ENCODE measurements at regions not wholly inside any gene's neighbourhood (a gene's known extent, or its start where the extent isn't known, plus 50 kb on each side); places are given as distances from the start of the nearest gene placed in this dataset.
A peak's percentile ranks its signal among the peaks of the same experiment; 100 is the strongest.

DNA sequence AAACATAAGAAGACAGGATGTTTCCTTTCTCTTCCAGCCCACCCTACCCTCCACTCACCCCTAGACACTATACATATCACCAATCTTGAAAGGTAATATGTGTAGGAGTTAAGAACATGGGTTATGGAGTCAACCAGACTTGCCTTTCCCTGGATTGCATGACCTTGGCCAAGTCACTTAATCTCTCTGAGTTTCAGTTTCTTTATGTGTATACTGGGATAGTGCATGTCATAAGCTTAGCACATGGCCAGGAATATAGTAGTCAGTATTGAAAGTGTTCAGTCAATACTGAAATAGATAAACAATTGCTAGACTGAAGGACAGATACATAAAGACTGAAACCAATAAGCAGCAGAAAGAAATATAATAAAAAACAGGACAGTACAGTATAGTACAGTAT, 283.2 kb upstream of the STT3B start:
- no peak for DNase-seq (ENCODE audit: low read depth)

GRCh38 chr3:31250116-31250777, 282.5 kb upstream of the STT3B start:
- peak; percentile 64 for DNase-seq (ENCODE audit: low read depth)

DNA sequence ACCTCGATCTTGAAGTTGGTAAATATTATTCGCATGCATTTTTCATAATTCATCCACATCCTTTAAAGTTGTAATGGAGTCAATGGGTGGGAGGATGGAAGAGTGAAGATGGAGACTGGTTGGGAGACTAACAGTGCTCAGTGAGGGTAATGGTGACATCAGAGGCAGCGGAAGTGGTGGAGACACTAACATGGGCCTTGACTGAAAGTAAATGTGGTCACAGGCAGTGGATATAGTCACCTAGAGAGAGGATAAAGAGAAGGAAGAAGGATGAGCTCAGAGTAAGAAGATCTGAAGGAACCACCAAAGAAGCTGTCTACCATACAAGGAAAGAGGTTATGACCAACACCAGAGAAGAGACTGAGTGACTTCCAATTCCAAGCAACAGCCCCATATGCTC, 281.6 kb upstream of the STT3B start:
- no peak for DNase-seq (ENCODE audit: low read depth)

GRCh38 chr3:31252216-31253185, 280.2 kb upstream of the STT3B start:
- DNase-seq (ENCODE audit: low read depth) = no peak

DNA sequence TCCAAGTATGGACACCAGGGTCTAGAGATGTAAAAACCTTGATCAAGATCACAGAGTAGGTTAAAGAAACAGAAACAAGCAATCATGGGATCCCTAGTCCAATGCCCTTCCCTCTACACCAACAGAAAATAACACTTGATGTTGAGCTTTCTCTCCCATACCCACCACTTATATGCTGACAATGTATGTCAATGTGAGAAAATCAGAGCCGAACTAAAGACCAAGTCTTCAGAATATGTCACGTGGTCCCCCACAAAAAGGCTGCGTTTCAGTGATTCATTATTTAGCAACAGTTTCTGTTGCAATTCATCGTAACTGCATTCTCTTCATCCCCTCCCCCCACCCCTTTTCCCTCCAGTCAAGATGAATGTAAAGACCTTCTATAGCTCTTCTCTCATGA, 278.9 kb upstream of the STT3B start:
- no peak for DNase-seq (ENCODE audit: low read depth)

DNA sequence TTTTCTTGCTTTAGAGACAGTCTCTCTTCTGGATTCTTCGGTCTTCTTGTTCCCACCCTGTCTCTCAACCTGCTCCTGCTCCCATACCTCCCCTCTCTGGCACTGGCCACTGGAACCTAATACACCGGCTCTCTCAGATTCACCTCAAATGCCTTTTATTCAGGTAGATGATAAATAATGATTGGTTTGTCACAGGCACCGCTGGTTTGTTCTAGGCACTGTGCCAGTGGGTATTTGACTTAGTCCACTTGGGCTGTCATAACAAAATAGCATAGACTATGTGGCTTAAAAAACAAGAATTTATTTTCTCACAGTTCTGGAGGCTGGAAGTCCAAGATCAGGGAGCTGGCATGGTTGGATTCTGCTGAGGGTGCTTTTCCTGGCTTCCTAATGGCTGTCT, 278.2 kb upstream of the STT3B start:
- DNase-seq (ENCODE audit: low read depth) = no peak

DNA sequence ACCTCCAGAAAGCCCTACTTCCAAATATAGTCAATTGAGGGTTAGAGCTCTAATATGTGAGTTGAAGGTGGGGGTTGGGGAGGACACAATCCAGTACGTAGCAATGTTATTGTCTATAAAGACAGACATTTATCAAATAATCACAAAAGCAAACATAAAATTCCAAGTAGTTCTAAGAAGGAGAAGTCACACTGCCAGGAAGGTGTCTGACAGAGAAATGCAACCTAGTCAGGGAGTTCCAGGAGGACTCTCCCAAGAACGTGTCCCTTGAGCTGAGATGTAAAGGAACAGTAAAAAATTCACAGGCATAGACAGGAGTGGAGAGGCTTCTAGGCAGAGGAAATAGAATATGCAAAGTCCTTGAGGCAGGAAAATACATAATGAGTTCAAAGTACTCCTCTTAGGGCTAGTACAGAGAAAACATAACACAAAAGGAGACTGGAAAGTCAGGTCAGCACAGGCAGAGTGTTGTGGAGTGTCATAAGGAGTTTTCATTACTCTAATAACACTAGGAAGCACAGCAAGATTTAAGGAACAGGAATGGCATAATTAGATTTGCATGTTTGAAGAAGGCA, 277.6 kb upstream of the STT3B start:
- DNase-seq (ENCODE audit: low read depth) = no peak

DNA sequence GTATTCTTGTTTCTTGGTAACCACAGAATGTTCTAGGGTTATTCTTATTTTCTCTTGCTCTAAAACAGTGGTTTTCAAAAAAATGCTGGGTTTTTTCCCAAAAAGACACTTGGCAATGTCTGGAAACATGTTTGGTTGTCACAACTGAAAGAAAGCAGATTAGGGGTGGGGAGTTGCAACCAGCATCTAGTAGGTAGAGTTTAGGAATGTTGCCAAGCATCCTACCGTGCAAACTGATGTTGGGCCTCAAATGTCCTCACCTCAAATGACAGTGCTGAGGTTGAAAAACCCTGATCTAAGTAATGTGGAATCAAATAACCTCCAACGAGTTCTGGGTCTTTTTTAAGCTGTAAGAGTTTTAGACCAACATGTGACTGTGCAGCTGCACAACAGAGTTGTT, 270.5 kb upstream of the STT3B start:
- DNase-seq (ENCODE audit: low read depth) = no peak

DNA sequence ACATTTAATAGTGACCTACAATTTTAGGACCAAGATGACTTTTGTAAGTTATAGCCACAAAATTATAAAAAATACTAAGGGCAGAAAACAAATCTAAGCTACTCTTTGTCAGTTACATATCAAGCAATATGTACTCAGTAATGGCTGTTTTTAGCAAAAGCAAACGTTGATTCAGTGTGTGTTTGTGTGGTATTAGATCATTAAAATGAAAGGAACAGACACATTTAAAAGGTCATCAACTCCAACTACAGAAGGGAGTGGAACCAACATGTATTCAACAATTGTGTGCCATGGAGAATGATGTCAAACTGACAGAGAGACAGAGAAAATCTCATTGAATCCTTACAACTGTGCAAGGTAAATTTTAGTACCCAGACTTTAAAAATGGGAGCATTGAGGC, 268.8 kb upstream of the STT3B start:
- DNase-seq (ENCODE audit: low read depth) = no peak

DNA sequence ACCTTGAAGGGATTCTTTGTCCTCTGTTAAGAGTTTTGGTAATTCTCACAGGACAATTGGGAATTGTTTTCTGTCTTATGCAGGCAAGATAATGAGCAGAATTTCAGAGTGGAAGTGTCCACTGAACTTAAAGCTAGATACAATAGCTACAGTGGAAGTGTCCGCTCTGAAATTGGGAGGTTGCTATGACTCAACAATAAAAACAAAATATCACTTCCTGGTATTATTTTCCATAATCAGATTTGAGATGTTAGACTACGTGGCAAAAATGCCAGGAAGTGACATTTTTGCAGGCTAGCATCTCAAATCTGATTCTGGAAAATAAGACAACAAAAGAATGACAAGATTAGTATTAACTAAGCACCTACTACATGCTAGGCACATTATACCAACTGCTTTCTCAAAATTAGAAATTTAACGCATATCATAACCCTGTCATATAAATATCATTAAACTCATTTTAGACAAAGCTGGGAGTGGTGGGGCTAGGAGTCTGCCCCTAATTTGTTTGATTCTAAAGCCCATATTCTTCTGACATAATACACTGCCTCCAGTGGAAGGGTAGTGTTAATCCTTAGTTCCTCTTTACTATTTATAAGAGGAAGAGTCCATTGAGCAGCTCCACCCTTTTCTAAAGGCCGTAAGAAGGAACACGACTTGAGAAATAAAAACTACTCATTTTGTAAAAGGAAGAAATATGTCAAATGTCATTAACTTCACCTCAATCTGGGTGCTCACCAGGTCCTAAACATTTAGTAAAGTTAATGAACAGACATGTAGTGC, 266.9 kb upstream of the STT3B start:
- DNase-seq (ENCODE audit: low read depth) = no peak

DNA sequence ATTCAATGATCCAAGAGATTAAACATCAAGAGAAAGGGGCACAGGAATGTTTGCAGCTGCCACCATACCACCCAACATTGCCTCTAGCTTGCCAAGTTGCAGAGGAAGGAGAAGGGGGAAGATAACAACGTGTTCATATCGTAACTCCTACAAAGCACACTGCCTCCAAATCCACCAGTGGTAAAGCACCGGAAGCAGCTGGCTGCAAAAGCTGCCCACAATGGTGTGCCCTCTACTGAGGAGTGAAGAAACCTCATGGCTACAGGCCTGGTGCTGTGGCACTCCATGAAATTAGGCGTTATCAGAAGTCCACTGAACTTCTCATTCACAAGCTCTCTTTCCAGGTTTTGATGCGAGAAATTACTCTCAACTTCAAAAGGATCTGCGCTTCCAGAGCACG, 263.9 kb upstream of the STT3B start:
- no peak for DNase-seq (ENCODE audit: low read depth)

GRCh38 chr3:31270010-31270409, 262.7 kb upstream of the STT3B start:
- no peak for DNase-seq (ENCODE audit: low read depth)

DNA sequence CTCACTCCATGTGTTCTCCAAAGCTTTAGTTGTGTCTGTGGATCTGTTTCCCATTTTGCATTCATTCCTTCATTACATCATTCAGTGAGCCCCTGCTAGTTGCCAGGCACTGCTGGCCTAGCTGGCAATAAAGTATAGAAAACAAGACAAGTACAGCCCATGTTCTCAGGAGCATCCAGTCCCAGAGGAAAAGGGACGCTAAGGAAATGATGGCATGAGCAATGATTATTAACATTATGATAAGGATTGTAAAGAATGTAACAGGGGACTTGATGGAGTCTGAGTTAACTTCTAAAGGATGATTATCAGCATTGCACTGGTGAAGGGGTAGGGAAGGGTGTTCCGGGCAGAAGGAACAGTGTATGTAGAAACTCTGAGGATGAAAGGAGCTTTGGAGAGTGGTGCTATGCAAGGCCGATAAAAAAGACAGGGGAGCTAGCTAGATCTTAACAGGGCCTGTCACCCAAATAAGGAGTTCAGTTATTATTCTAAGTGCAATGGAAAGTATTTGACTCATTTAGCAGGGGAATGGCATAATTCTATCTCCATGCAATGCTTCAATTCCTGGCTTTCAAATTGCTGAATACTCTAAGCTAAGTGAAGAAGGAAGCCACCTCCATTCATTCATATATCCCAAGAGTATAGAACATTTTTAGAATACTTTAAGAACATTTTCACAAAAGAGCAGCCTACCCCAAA, 258.2 kb upstream of the STT3B start:
- DNase-seq (ENCODE audit: low read depth) = peak; percentile 54

DNA sequence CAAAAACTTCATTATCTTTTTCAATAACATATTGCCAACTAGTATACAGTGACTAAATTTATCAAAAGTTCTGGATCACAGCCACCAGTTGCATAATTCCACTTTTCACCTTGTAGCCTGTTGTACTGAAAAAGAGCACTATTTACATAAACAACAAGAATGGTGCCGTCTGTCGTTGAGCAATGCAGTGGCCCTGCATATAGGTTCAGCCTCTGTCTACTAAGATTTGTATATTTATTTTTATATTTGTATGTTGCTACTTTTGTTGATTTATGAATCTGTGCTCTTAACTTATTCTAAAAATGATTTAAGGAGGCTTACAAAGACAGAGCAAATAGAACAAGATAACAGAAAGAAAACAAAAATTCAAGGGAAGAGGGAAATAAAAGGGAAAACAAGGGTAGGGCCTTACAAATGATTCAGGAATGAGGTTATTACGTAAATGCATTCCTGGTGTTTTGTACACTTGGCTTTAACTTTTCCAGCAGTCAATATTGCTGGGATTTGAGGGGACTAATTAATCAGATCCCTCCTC, 257.6 kb upstream of the STT3B start:
- peak; percentile 73 for DNase-seq (ENCODE audit: low read depth)

DNA sequence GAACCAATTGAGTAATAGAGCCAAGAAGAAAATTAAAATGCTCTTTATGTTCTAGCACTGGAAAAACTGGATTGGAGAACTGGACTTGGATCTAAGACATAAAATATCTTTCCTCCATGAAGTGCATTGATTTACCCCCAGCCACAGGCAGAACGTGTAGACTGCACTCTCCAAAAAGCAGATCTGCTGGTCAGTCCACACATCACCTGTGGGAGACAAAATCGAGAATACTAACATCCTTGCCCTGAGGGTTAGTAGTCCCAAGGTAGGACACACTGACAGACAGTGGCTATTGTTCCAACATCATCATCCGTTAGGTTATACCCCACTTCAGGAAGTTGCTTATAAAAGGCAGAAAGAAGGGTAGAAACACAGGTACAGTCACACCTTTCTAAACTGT, 257.1 kb upstream of the STT3B start:
- DNase-seq (ENCODE audit: low read depth) = no peak

- DNase-seq (ENCODE audit: low read depth) = peak; percentile 58
Measured at GRCh38 chr3:31277582-31277981, 255.1 kb upstream of the STT3B start.

DNA sequence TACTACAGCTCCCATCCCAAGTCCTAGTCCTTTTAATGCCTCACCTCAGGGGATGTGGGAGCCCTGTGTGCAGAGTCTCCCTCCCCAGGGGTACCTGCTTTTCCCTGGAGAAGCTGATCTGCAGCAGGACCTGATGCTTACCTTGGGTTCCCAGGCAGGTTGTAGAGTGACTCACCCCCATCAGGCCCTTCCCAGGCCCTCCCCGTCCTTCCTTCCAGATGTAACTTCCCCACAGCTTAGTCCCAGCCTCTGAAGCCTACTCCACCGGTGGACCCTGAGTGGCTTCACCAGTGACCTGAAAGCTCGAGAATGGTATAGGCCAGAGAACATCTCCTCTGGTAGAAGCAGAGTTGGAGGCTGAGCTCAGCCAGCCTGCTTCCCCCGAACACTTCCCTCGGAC, 254.2 kb upstream of the STT3B start:
- no peak for DNase-seq (ENCODE audit: low read depth)

DNA sequence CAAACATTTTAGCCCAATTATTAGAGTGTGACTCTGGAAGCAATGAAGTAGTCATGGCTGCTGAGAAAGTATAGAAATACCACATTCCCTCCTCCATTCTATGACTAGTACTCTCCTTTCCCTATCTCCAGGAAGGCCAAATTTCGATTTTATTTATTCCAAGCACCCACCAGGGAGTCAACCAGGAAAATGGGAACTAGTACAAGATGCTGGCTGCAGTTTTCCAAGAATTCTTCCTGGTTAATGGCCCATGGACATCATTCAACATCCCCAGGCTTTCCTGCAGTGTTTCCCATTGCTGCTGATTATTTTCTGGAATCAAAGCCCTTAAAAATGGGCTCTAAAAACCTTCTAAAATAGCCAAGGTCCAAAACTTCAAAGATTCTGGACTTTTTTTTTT, 247.9 kb upstream of the STT3B start:
- no peak for DNase-seq (ENCODE audit: low read depth)

DNA sequence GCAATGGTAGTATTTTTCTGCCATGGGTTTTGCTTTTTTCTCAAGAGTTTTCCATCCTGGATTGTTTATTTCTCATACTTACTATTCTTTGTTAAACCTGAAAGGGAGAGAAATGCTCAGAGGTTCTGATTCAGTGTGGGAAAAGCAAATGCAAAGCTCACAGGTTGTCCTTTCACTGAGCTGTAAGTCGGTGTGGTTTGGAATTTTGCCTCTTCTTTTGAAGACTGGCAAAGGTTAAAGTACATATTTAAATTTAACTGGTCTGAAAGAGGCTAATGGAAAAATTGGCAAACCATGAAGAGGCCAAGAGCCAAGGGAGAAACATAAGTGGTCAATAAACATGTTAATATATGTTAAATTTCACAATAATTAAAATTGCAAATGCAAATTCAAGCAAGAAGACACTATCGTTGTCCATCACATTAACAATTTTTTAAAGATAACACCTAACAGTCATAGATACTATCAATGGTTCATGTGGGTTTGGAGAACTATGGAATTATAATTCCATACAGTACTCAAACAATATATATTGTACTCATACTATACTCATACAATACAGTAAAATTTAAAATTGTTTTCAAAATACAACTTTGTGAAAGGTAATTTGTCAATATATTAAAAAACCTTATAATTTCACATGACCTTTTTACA, 246.8 kb upstream of the STT3B start:
- DNase-seq (ENCODE audit: low read depth) = no peak

DNA sequence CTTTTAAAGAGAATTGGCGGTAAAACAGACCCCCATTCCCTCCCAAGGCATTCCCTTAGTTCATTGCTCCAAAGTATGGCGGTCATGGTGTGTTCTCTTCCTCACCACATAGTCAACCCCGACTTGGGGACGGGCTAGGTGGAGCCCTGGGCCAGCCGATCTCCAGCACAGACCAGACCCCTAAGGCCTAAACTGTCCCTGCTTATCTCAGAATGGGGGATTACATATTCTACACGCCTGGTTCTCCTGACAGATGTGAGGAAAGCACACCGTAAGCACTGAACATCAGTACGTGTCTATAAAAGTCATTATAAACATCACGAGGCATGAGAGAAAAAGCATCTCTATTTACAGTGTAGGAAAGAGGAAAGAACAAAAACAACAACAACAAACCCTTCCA, 244.5 kb upstream of the STT3B start:
- no peak for DNase-seq (ENCODE audit: low read depth)

DNA sequence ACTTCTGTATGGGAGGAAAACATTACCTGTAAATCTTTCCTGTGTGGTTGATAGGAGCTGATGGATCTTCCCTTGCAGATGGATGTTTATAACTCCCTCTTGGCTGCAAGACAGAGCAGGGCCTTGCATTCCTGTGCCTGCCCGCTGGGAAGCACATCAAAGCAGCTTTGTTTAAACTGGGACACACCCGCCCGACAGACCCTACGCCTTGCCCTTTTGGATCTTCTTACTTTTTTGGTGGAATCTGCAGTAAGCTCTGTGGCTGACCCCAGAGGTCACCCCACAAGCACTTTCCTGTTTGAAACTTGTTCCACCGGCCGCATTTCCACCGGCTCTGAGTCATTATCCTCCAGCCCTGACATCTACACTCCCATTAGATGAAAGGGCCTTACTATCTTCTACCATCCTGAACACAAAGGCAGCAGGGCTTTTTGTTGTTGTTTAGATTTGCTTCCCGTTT, 244.1 kb upstream of the STT3B start:
- peak; percentile 50 for DNase-seq (ENCODE audit: low read depth)

All from EH (cell line).